Memory B cell (primary cell): ENCODE measurements at regions not wholly inside any gene's neighbourhood (a gene's known extent, or its start where the extent isn't known, plus 50 kb on each side); places are given as distances from the start of the nearest gene placed in this dataset.

Experiments
- ATAC-seq: fragments of 150-1000 bp; cut with Tn5 transposase; 2 replicates; pipeline ENCODE4 v1.10.0; 2021; ENCODE audit warnings: low read depth, mild to moderate bottlenecking, moderate library complexity
- DNase-seq, 2 donors: peaks; one replicate each; pipeline ENCODE4 v3.0.0; 2022; ENCODE audit warnings: low spot score in 2 of 2
- H3K27ac Mint-ChIP-seq: one replicate; pipeline ENCODE4 v1.8.0; 2022; ENCODE audit warnings: mild to moderate bottlenecking, moderate library complexity, mixed read lengths
- H3K27me3 Mint-ChIP-seq: one replicate; pipeline ENCODE4 v1.8.0; 2022; ENCODE audit warnings: mixed read lengths
- H3K36me3 Mint-ChIP-seq: one replicate; pipeline ENCODE4 v1.8.0; 2022; ENCODE audit warnings: mild to moderate bottlenecking, mixed read lengths
- H3K4me1 Mint-ChIP-seq: one replicate; pipeline ENCODE4 v1.8.0; 2022; ENCODE audit warnings: mixed read lengths
- H3K4me3 Mint-ChIP-seq: one replicate; pipeline ENCODE4 v1.8.0; 2022; ENCODE audit warnings: mild to moderate bottlenecking, moderate library complexity, mixed read lengths
- H3K9me3 Mint-ChIP-seq: one replicate; pipeline ENCODE4 v1.8.0; 2022; ENCODE audit warnings: mixed read lengths

DNA sequence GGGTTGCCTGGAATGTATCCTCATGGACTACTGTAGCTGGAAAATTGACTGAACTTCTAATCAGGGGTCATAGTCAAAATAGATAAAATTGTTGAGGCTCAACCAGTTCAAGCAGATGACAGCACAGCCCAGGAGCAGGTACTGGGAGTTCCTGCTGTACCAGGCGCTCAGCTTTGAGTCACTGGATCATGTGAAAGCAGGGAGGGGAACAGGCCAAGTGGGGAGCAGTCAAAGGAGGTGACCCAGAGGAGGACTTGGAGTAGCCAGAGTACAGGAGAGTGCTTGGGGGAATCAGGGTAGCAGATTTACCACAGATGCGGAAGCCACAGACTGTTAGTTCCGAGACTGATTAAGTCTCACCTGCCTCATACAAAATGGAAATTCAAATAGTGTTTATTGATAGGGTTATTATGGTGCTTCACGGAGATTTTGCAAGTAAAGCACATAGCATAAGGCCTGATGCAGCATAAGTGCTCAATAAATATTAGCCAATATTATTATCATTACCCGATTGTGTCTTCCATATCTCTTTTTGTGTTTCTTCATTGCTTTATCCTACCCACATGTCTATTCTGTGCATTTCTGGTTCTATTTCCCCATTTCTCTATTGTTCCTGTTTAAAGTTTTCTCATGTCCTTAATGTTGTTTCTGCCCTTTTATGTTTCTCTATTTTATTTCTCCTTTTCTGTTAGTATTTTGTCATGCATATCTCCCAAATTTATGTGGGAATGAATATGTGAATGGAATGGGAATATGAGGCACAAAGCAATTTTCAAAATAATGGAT lies 369.2 kb upstream of the MCTP2 start:
- no peaks in the 10 kb centered on the region for H3K36me3 Mint-ChIP-seq
- H3K4me1 Mint-ChIP-seq = no peaks in the 10 kb centered on the region
- DNase-seq (no peak), ATAC-seq (no peak)
- H3K27me3 Mint-ChIP-seq = no peaks in the 10 kb centered on the region
- H3K9me3 Mint-ChIP-seq = no peaks in the 10 kb centered on the region
- no peak overlapping the region for H3K4me3 Mint-ChIP-seq
- H3K27ac Mint-ChIP-seq = no peak overlapping the region

- H3K9me3 Mint-ChIP-seq = no peaks in the 10 kb centered on the region
- H3K4me1 Mint-ChIP-seq = no peaks in the 10 kb centered on the region
- ATAC-seq = no peak
- H3K27ac Mint-ChIP-seq = no peak overlapping the region
- DNase-seq = no peak
- H3K27me3 Mint-ChIP-seq = no peaks in the 10 kb centered on the region
- no peak overlapping the region for H3K4me3 Mint-ChIP-seq
- H3K36me3 Mint-ChIP-seq = no peaks in the 10 kb centered on the region
Observed at GRCh38 chr15:93861413-93861812, 369.9 kb upstream of the MCTP2 start.

- Mint-ChIP-seq H3K27ac (no peak overlapping the region), H3K4me3 (no peak overlapping the region), H3K4me1 (no peaks in the 10 kb centered on the region)
Observed at GRCh38 chr15:93860701-93861100, 370.7 kb upstream of the MCTP2 start.

GRCh38 chr15:93859176-93859575 lies 372.2 kb upstream of the MCTP2 start:
- H3K36me3 Mint-ChIP-seq = no peaks in the 10 kb centered on the region
- DNase-seq = no peak
- no peaks in the 10 kb centered on the region for H3K4me1 Mint-ChIP-seq

More at GRCh38 chr15:93860701-93861100, 370.7 kb upstream of the MCTP2 start:
- Mint-ChIP-seq H3K9me3 (peaks cover 2% of the 10 kb centered on the region), H3K36me3 (no peaks in the 10 kb centered on the region), H3K27me3 (no peaks in the 10 kb centered on the region)
- DNase-seq (no peak), ATAC-seq (no peak)

DNA sequence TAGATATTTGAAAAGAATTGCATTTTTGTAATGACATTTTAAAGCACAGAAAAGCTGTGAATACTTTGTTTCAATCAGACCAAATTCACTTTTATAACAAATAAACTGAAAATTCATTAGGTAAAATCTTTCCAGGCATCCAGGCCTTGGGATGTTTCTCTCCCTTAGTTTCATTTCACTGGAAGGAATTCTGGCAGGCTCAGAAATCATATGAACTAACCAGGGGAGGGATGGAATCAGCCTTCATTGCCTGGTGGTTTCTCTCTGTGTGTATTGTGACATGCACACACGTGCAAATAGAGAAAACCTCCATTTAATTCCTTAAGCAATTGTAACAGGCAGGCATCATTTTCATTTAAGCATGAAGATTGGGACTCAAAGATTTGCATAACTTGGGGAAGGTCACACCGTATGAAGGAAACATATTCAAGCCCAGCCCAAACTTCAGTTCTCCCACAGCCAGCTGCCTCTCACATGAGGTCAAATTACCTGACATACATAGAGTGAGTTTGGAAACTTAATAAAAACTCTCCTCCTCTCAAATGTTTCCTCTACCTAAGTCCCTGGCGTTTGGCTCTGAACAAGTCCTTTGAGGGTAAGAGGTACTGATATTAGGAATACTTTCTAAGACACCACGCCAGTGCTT lies 376.1 kb upstream of the MCTP2 start:
- DNase-seq = no peak
- no peaks in the 10 kb centered on the region for H3K36me3 Mint-ChIP-seq
- H3K9me3 Mint-ChIP-seq = peaks cover 4% of the 10 kb centered on the region
- H3K4me3 Mint-ChIP-seq = no peak overlapping the region
- H3K27me3 Mint-ChIP-seq = peaks cover 2% of the 10 kb centered on the region
- H3K4me1 Mint-ChIP-seq = no peaks in the 10 kb centered on the region
- no peak for ATAC-seq
- no peak overlapping the region for H3K27ac Mint-ChIP-seq

More at GRCh38 chr15:93859176-93859575, 372.2 kb upstream of the MCTP2 start:
- H3K27ac Mint-ChIP-seq = no peak overlapping the region
- no peaks in the 10 kb centered on the region for H3K27me3 Mint-ChIP-seq
- H3K9me3 Mint-ChIP-seq = peaks cover 2% of the 10 kb centered on the region
- no peak for ATAC-seq
- no peak overlapping the region for H3K4me3 Mint-ChIP-seq

- Mint-ChIP-seq H3K4me1 (no peaks in the 10 kb centered on the region), H3K27me3 (peaks cover 2% of the 10 kb centered on the region), H3K9me3 (peaks cover 4% of the 10 kb centered on the region), H3K4me3 (no peak overlapping the region), H3K36me3 (no peaks in the 10 kb centered on the region), H3K27ac (no peak overlapping the region)
- ATAC-seq (no peak), DNase-seq (no peak)
Observed at GRCh38 chr15:93854088-93854487, 377.3 kb upstream of the MCTP2 start.

- Mint-ChIP-seq H3K9me3 (peaks cover 4% of the 10 kb centered on the region), H3K27ac (no peak overlapping the region), H3K4me3 (no peak overlapping the region), H3K36me3 (no peaks in the 10 kb centered on the region), H3K4me1 (no peaks in the 10 kb centered on the region), H3K27me3 (peaks cover 2% of the 10 kb centered on the region)
- no peak for DNase-seq
- ATAC-seq = no peak
Observed at GRCh38 chr15:93852761-93853160, 378.6 kb upstream of the MCTP2 start.

GRCh38 chr15:93848490-93848889 lies 382.9 kb upstream of the MCTP2 start:
- no peaks in the 10 kb centered on the region for H3K36me3 Mint-ChIP-seq
- no peak overlapping the region for H3K4me3 Mint-ChIP-seq
- ATAC-seq (no peak), DNase-seq (no peak)
- H3K27ac Mint-ChIP-seq = no peak overlapping the region
- H3K9me3 Mint-ChIP-seq = peaks cover 2% of the 10 kb centered on the region
- H3K27me3 Mint-ChIP-seq = peaks cover 2% of the 10 kb centered on the region
- no peaks in the 10 kb centered on the region for H3K4me1 Mint-ChIP-seq

- Mint-ChIP-seq H3K9me3 (peaks cover 3% of the 10 kb centered on the region), H3K4me3 (no peak overlapping the region), H3K27me3 (peaks cover 2% of the 10 kb centered on the region), H3K36me3 (no peaks in the 10 kb centered on the region), H3K4me1 (no peaks in the 10 kb centered on the region), H3K27ac (no peak overlapping the region)
- ATAC-seq (no peak), DNase-seq (no peak)
Observed at GRCh38 chr15:93848076-93848475, 383.3 kb upstream of the MCTP2 start.

- Mint-ChIP-seq H3K4me1 (no peaks in the 10 kb centered on the region), H3K9me3 (peaks cover 6% of the 10 kb centered on the region), H3K36me3 (no peaks in the 10 kb centered on the region), H3K27me3 (no peaks in the 10 kb centered on the region), H3K4me3 (no peak overlapping the region), H3K27ac (no peak overlapping the region)
- no peak for DNase-seq
- no peak for ATAC-seq
Observed at GRCh38 chr15:93846148-93846547, 385.2 kb upstream of the MCTP2 start.

GRCh38 chr15:93837450-93837849 lies 393.9 kb upstream of the MCTP2 start:
- no peak for ATAC-seq
- no peaks in the 10 kb centered on the region for H3K36me3 Mint-ChIP-seq
- H3K9me3 Mint-ChIP-seq = peaks cover 7% of the 10 kb centered on the region
- no peaks in the 10 kb centered on the region for H3K4me1 Mint-ChIP-seq
- H3K27ac Mint-ChIP-seq = no peak overlapping the region
- no peak for DNase-seq
- H3K4me3 Mint-ChIP-seq = no peak overlapping the region
- H3K27me3 Mint-ChIP-seq = no peaks in the 10 kb centered on the region

GRCh38 chr15:93835344-93835743 lies 396.0 kb upstream of the MCTP2 start:
- Mint-ChIP-seq H3K4me1 (no peaks in the 10 kb centered on the region), H3K4me3 (no peak overlapping the region), H3K9me3 (peaks cover 2% of the 10 kb centered on the region), H3K27me3 (no peaks in the 10 kb centered on the region), H3K36me3 (no peaks in the 10 kb centered on the region), H3K27ac (no peak overlapping the region)
- no peak for ATAC-seq
- no peak for DNase-seq

- Mint-ChIP-seq H3K27ac (no peak overlapping the region), H3K4me1 (no peaks in the 10 kb centered on the region), H3K36me3 (no peaks in the 10 kb centered on the region), H3K27me3 (no peaks in the 10 kb centered on the region), H3K4me3 (no peak overlapping the region), H3K9me3 (peaks cover 3% of the 10 kb centered on the region)
- DNase-seq (no peak), ATAC-seq (no peak)
Observed at GRCh38 chr15:93831641-93832040, 399.7 kb upstream of the MCTP2 start.

GRCh38 chr15:93830221-93831080 lies 400.9 kb upstream of the MCTP2 start:
- peaks cover 1% of the 10 kb centered on the region for H3K9me3 Mint-ChIP-seq
- H3K36me3 Mint-ChIP-seq = no peaks in the 10 kb centered on the region
- no peak for DNase-seq

More at GRCh38 chr15:93830221-93831080, 400.9 kb upstream of the MCTP2 start:
- H3K27ac Mint-ChIP-seq = no peak overlapping the region
- ATAC-seq = no peak
- no peak overlapping the region for H3K4me3 Mint-ChIP-seq
- no peaks in the 10 kb centered on the region for H3K27me3 Mint-ChIP-seq
- H3K4me1 Mint-ChIP-seq = no peaks in the 10 kb centered on the region
